ENCODE measurements at regions not wholly inside any gene's neighbourhood (a gene's known extent, or its start where the extent isn't known, plus 50 kb on each side); places are given as distances from the start of the nearest gene placed in this dataset.
"Not testable (repeated sequence)": the region's sequence is repeated elsewhere in the genome, so short reads cannot be mapped to it uniquely, and the experiment has no call there.

- no peak for TF ChIP-seq CTCF (IDR thresholded peaks at IDR 0.05; ENCODE audit: insufficient read depth, low read length, poor library complexity, severe bottlenecking)
- H3K4me3 ChIP-seq (replicated peaks; ENCODE audit: low read depth, low read length), result no peak overlapping the region
- no peak for DNase-seq (ENCODE audit: extremely low read depth, insufficient read length)
Observed at GRCh38 chr5:102668220-102668932, 86.7 kb upstream of the PAM start.

GRCh38 chr5:102670224-102670836 lies 84.8 kb upstream of the PAM start:
- DNase-seq (ENCODE audit: extremely low read depth, insufficient read length), result no peak
- no peaks in the 10 kb centered on the region for H3K27me3 ChIP-seq (replicated peaks; ENCODE audit: control insufficient read depth, insufficient read depth, low read length)
- H3K36me3 ChIP-seq (ENCODE audit: control insufficient read depth, insufficient read depth, low read length), result no peaks in the 10 kb centered on the region
- H3K4me3 ChIP-seq (replicated peaks; ENCODE audit: low read depth, low read length), result no peak overlapping the region
- TF ChIP-seq CTCF (IDR thresholded peaks at IDR 0.05; ENCODE audit: insufficient read depth, low read length, poor library complexity, severe bottlenecking), result peak; percentile 69

More at GRCh38 chr5:102668220-102668932, 86.7 kb upstream of the PAM start:
- Histone ChIP-seq H3K27me3 (replicated peaks; ENCODE audit: control insufficient read depth, insufficient read depth, low read length) (no peaks in the 10 kb centered on the region), H3K36me3 (ENCODE audit: control insufficient read depth, insufficient read depth, low read length) (no peaks in the 10 kb centered on the region)

- DNase-seq (ENCODE audit: extremely low read depth, insufficient read length); H3K27me3 ChIP-seq (replicated peaks; ENCODE audit: control insufficient read depth, insufficient read depth, low read length); H3K4me3 ChIP-seq (replicated peaks; ENCODE audit: low read depth, low read length); H3K36me3 ChIP-seq (ENCODE audit: control insufficient read depth, insufficient read depth, low read length): not testable (repeated sequence)
Observed at GRCh38 chr5:102671033-102671734, 83.9 kb upstream of the PAM start.

GRCh38 chr5:102678267-102679058 lies 76.6 kb upstream of the PAM start:
- no peak overlapping the region for H3K4me3 ChIP-seq (replicated peaks; ENCODE audit: low read depth, low read length)
- DNase-seq (ENCODE audit: extremely low read depth, insufficient read length), result no peak
- TF ChIP-seq CTCF (IDR thresholded peaks at IDR 0.05; ENCODE audit: insufficient read depth, low read length, poor library complexity, severe bottlenecking), result no peak
- no peaks in the 10 kb centered on the region for H3K27me3 ChIP-seq (replicated peaks; ENCODE audit: control insufficient read depth, insufficient read depth, low read length)
- no peaks in the 10 kb centered on the region for H3K36me3 ChIP-seq (ENCODE audit: control insufficient read depth, insufficient read depth, low read length)

GRCh38 chr5:102681403-102681983 lies 73.6 kb upstream of the PAM start:
- Histone ChIP-seq H3K36me3 (ENCODE audit: control insufficient read depth, insufficient read depth, low read length) (no peaks in the 10 kb centered on the region), H3K4me3 (replicated peaks; ENCODE audit: low read depth, low read length) (no peak overlapping the region), H3K27me3 (replicated peaks; ENCODE audit: control insufficient read depth, insufficient read depth, low read length) (no peaks in the 10 kb centered on the region)
- DNase-seq (ENCODE audit: extremely low read depth, insufficient read length), result no peak
- peak; percentile 85 for TF ChIP-seq CTCF (IDR thresholded peaks at IDR 0.05; ENCODE audit: insufficient read depth, low read length, poor library complexity, severe bottlenecking)
